GM19239 (cell line): ENCODE measurements at regions not wholly inside any gene's neighbourhood (a gene's known extent, or its start where the extent isn't known, plus 50 kb on each side); places are given as distances from the start of the nearest gene placed in this dataset.
"Not testable (repeated sequence)": the region's sequence is repeated elsewhere in the genome, so short reads cannot be mapped to it uniquely, and the experiment has no call there.

ENCODE experiments used
- DNase-seq: peaks from one replicate; pipeline ENCODE4 v3.0.0; 2011; ENCODE audit warnings: low spot score; ENCODE audit not compliant: insufficient read length
- FAIRE-seq: peaks from 2 replicates; lab custom pipeline; 2011; peaks lifted over from hg19 to GRCh38; lab: Jason Lieb, UNC

DNA sequence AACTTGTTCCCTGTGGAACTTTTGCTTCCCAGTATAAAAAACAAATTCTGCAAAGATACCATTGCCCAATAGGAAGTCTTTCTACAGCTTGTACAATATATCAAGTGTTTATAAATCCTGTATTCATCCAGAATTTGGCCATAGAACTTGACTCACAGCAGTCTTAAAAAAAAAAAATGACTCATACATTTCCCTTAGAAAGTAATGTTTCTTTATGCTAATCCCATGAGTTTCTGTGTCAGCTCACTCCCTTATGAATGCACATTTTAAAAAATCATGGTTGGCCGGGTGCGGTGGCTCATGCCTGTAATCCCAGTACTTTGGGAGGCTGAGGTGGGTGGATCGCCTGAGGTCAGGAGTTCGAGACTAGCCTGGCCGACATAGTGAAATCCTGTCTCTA lies 89.3 kb upstream of the DMRT1 start:
- FAIRE-seq (no peak), DNase-seq (no peak)

DNA sequence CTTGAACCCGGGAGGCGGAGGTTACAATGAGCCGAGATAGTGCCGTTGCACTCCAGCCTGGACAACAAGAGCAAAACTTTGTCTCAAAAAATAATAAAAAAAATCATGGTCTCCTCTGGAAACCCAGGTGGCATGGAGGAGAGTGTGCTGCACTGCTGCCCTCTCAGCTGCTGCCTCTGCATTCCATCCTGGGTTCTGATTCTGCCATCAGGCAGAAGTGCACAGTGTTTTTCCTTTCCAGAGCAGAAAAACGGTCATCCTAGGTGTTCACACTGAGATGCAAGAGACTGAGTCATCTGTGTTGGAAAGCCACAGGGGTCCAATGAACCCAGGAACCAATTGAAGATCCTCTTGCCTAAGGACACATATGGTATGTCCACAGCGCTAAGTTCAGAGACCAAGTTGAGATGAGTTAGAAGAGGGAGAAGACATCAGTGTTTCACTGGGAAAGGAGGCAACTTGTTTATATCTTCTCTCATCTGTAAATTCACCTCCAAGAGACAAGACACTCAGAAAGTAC lies 88.8 kb upstream of the DMRT1 start:
- DNase-seq (no peak), FAIRE-seq (no peak)

GRCh38 chr9:753734-754133 lies 87.8 kb upstream of the DMRT1 start:
- FAIRE-seq, DNase-seq: not testable (repeated sequence)

DNA sequence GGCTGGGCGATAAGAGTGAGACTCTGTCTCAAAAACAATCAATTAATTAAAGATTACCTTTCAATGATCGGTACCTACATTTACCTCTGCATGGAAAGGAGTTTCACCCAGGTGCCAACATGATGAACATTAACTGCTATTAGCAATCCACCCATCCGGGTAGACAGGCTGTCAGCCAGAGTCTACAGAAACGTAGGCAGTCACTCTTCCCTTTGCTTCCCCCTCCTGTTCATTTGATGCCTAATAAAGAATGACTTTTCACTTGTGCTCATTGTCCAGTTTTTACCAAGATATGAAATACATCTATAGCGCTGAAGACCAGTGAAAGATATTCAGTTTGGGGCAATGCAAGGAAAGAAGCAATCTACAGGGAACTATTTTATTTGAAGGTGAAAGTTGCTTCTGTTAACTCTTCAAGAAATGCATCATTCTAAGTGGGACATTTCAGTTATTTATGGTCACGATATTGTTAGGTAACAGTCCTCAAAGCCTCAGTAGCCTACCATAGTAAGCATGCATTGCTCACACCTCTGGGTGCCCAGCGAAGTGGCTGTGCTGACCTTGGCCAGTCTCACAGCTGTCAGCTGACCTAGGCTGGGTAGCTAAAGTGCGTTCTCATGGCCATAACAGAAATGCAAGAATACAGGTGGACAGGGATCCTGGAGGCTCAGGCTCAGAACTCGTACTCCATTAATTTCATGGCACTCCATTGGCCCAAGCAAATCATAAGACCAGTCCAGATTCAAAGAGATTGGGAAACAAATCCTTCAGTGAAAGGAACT lies 87.2 kb upstream of the DMRT1 start:
- no peak for FAIRE-seq
- DNase-seq: no peak

DNA sequence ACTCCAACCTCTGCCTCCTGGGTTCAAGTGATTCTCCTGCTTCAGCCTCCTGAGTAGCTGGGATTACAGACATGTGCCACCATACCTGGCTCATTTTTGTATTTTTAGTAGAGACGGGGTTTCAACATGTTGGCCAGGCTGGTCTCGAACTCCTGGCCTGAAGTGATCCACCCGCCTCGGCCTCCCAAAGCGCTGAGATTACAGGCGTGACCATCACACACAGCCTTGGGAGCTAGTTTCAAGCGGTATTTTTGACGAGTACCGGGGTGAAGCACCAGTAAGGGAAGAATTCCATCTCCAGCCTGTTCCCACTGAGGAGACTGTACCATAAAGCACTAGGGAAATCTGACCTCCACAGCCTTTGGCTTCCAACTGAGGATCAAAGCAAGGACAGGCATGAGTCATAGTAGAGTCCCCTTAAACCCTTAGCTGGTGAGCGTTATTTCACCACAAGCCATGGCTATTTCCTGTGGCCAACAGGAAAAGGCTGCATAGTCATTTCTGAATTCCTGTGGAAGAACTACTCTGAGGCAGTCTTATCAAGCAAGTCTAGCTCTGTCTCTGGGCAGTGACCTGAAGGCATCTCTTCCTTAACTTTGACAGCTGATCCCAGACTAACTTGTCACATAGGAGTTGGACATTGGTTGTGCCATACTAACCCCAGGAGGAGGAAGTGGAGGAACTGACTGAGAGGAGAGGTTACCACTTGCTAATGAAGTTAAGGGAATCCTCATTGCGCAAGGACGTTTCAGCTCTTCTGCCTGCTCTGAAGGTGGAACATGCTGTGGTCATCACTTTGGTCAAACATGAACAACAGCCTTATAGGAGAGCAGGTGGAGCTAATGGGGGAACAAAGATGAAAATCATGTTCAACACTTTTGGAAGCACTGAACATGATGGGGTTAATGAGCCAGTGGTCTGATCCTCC lies 85.8 kb upstream of the DMRT1 start:
- DNase-seq: no peak
- FAIRE-seq: no peak

DNA sequence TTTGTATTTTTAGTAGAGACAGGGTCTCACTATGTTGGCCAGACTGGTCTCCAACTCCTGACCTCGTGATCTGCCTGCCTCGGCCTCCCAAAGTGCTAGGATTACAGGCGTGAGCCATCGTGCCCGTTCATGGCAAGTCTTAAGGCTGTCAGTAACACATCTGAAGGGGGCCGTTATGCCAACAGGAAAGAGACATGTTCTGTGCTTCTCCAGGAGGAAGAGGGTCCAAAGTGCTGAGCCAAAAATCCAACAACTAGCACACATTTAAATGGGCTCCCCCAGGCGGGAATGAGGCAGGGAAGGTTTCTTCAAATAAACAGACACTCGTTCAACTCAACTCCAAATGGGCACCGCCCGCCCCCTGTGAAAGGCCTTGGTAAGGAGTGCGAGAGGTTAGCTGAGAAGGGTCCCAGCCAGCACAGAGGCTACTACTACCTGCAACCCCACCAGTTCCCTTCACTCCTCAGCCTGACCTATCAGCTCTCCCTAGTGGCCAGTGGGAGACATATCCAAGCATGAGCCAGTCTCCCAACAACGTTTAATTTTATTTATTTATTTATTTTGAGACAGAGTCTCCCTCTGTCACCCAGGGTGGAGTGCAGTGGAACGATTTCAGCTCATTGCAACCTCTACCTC lies 84.1 kb upstream of the DMRT1 start:
- FAIRE-seq (no peak), DNase-seq (no peak)

GRCh38 chr9:758146-758545 lies 83.4 kb upstream of the DMRT1 start:
- DNase-seq: no peak
- no peak for FAIRE-seq

DNA sequence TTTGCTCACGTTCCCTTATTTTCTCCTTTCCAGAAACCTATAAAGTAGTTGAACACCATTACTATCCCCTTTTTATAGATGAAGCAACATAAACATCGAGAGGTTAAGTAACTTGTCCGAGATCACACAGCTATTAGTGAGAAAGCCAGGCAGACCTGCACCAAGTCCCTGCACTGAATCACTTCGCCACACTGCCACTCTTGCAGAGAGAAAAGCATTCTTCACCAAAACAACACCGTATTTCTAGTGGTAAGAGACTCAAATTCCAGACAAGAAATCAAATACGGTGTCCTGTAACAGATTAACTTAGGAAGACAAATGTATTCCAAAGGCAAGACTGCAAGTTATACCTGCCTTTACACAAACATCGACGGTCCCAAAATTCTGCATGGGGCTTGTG lies 82.0 kb upstream of the DMRT1 start:
- DNase-seq (no peak), FAIRE-seq (no peak)

GRCh38 chr9:759983-760736 lies 81.3 kb upstream of the DMRT1 start:
- DNase-seq (no peak), FAIRE-seq (no peak)

- FAIRE-seq (no peak), DNase-seq (no peak)
Measured at GRCh38 chr9:761176-761792, 80.2 kb upstream of the DMRT1 start.

DNA sequence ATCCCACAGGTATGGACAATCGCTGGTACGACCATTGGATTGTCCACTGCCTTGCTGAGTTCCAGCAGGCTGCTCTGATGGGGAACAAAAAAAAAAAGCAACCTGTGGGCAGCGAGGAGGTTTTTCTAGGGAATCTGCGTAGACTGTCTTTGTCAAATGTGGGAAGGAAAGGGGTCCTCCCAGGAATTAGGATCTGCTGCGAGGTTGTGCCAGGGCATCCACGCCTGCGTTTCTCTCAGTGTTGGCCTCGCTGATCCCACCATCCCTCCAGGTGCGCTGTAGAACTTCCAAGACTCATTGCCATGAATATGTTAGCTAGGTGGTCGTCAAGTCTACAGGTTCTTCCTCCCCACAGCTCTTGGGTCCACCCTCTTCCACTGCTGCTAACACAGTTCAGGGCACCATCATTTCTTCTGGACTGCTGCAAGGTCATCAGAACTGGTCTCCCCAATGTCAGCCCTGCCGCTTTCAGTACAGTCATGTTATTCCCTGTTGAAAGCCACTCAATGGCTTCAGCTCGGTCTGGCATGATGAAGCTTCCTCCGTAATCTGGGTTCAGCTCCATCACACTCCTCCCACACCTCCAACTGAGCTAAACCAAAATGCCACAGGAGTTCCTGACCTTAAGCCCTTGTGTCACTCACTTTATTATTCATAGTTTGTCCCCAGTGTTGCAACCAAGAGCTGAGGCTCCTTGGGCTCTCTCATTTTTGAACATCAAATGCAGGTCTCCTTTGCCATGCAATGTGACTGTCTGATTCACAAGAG lies 79.5 kb upstream of the DMRT1 start:
- DNase-seq: no peak
- FAIRE-seq: no peak

DNA sequence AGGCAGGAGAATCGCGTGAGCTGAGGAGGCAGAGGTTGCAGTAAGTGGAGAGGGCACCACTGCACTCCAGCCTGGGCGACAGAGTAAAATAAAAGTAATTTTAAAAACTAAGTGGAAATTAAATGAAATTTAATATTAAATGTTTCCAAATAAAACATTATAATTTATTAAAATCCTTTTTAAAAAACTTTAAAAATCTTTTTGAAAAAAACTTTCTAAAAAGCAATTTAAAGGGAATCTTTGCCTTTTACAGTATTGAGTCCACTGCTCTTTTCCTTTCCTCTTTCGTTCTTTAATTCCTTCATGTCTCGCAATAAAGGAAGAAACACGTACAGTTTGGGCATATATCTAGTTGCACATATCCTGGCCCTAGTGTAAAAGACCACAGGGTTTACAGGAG lies 77.8 kb upstream of the DMRT1 start:
- no peak for DNase-seq
- FAIRE-seq: no peak

DNA sequence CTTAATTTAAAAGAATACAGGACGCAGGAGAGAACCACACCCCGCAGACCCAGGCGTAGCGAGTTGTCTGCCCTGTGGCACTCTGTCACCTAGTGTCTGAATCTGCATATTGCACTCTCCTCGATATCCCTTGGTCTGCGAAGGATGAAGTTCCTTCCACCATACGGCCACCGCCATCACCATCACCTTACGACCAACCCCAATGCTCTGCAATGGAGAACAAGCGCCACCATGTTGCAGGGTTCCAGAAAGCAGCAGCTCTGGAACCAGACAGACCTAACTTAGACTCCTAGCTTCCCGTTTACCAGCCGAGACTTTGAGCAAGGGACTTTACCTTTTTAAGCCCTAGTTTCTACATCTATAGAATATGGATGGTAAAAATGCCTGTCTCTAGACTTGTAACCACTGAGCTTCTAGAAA lies 77.4 kb upstream of the DMRT1 start:
- FAIRE-seq: no peak

GRCh38 chr9:764986-765385 lies 76.5 kb upstream of the DMRT1 start:
- DNase-seq (no peak), FAIRE-seq (no peak)

More for the DNA sequence above, 77.4 kb upstream of the DMRT1 start:
- no peak for DNase-seq

GRCh38 chr9:767061-767561 lies 74.4 kb upstream of the DMRT1 start:
- not testable (repeated sequence) for DNase-seq, FAIRE-seq

- FAIRE-seq (no peak), DNase-seq (no peak)
Measured at GRCh38 chr9:776086-776485, 65.4 kb upstream of the DMRT1 start.

GRCh38 chr9:777978-778377 lies 63.5 kb upstream of the DMRT1 start:
- no peak for DNase-seq
- FAIRE-seq: no peak

DNA sequence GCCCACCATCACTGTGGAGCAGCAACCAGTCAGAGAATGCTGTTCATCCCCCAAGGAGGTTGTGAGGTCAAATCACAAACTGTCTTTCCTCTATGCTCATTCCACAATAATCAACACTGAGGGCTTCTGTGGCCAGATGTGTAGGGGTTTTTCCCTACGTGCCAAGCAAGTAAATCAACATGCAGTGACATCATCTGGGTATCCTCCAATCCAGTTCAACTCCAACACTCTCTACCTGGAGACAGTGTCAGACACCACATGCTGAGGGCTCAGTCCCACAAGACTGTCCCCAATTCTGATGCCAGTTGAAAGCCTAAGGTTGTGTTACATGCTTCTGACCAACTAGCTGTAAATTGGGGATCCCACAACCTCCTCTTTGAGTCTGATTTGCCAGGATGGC lies 57.3 kb upstream of the DMRT1 start:
- DNase-seq (no peak), FAIRE-seq (no peak)

DNA sequence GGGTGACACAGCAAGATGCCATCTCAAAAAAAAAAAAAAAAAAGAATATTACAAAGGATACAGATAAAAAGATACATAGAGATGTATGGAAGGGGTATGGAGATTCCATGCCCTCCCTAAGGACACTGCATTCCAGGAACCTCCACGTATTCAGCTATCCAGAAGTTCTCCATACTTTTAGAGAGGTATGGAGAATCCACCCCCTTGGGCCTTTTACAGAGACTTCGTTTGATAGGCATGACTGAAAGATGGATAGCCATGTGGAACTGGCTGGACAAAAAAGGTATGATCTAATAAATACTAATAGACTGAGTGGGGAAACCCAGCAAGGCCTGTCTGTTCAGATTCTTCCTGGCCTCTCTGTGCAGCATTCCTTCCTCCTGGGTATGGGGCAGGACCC lies 56.6 kb upstream of the DMRT1 start:
- DNase-seq: no peak
- no peak for FAIRE-seq
